ENCODE measurements at regions not wholly inside any gene's neighbourhood (a gene's known extent, or its start where the extent isn't known, plus 50 kb on each side); places are given as distances from the start of the nearest gene placed in this dataset.

GRCh38 chr13:72244788-72245187 lies 377.8 kb upstream of the DACH1 start:
- Histone ChIP-seq H2AFZ (ENCODE audit: low read depth, low read length) (no peak overlapping the region), H3K79me2 (replicated peaks; ENCODE audit: insufficient read depth, low read length) (no peaks in the 10 kb centered on the region)
- TF ChIP-seq TAF1 (IDR thresholded peaks at IDR 0.05; ENCODE audit: low read depth) (no peak), REST (IDR thresholded peaks at IDR 0.05; ENCODE audit: borderline replicate concordance) (no peak), SMC3 (conservative IDR thresholded peaks at IDR 0.05; ENCODE audit: poor library complexity) (no peak), CTCF (IDR thresholded peaks at IDR 0.05; ENCODE audit: poor library complexity, severe bottlenecking) (no peak), EZH2 (IDR thresholded peaks at IDR 0.05; ENCODE audit: borderline replicate concordance, insufficient read depth, low read length, poor library complexity, severe bottlenecking) (no peak), POLR2AphosphoS5 (IDR thresholded peaks at IDR 0.05) (no peak), EP300 (conservative IDR thresholded peaks at IDR 0.05; ENCODE audit: poor library complexity, severe bottlenecking) (no peak), MXI1 (conservative IDR thresholded peaks at IDR 0.05; ENCODE audit: poor library complexity, severe bottlenecking) (no peak), RAD21 (conservative IDR thresholded peaks at IDR 0.05) (no peak)

GRCh38 chr13:72230131-72230530 lies 363.1 kb upstream of the DACH1 start:
- no peak overlapping the region for H2AFZ ChIP-seq (ENCODE audit: low read depth, low read length)

More at GRCh38 chr13:72244788-72245187, 377.8 kb upstream of the DACH1 start:
- Histone ChIP-seq H3K9me3 (ENCODE audit: low read length) (no peaks in the 10 kb centered on the region), H3K4me3 (ENCODE audit: low read length) (no peak overlapping the region), H3K4me2 (ENCODE audit: low read length) (no peak overlapping the region), H3K27ac (ENCODE audit: low read length) (no peak overlapping the region), H3F3A (ENCODE audit: insufficient read depth, low read length, poor library complexity, severe bottlenecking) (no peaks in the 10 kb centered on the region), H3K9me2 (ENCODE audit: insufficient read depth, low read length) (no peaks in the 10 kb centered on the region), H3K36me3 (ENCODE audit: insufficient read depth, low read length) (no peaks in the 10 kb centered on the region), H3K9ac (ENCODE audit: low read length) (no peak overlapping the region), H4K20me1 (ENCODE audit: insufficient read depth) (no peaks in the 10 kb centered on the region), H3K27me3 (ENCODE audit: insufficient read depth, low read depth, low read length) (no peaks in the 10 kb centered on the region)

More at GRCh38 chr13:72230131-72230530, 363.1 kb upstream of the DACH1 start:
- no peak for TF ChIP-seq POLR2AphosphoS5 (IDR thresholded peaks at IDR 0.05)
- no peak for TF ChIP-seq RAD21 (conservative IDR thresholded peaks at IDR 0.05)
- TF ChIP-seq CTCF (IDR thresholded peaks at IDR 0.05; ENCODE audit: poor library complexity, severe bottlenecking): no peak
- TF ChIP-seq REST (IDR thresholded peaks at IDR 0.05; ENCODE audit: borderline replicate concordance): no peak
- TF ChIP-seq SMC3 (conservative IDR thresholded peaks at IDR 0.05; ENCODE audit: poor library complexity): no peak
- TF ChIP-seq MXI1 (conservative IDR thresholded peaks at IDR 0.05; ENCODE audit: poor library complexity, severe bottlenecking): no peak
- TF ChIP-seq TAF1 (IDR thresholded peaks at IDR 0.05; ENCODE audit: low read depth): no peak
- no peak for TF ChIP-seq EP300 (conservative IDR thresholded peaks at IDR 0.05; ENCODE audit: poor library complexity, severe bottlenecking)
- no peak for TF ChIP-seq EZH2 (IDR thresholded peaks at IDR 0.05; ENCODE audit: borderline replicate concordance, insufficient read depth, low read length, poor library complexity, severe bottlenecking)
- H3K4me2 ChIP-seq (ENCODE audit: low read length): no peak overlapping the region
- no peaks in the 10 kb centered on the region for H3K9me2 ChIP-seq (ENCODE audit: insufficient read depth, low read length)
- H3K4me3 ChIP-seq (ENCODE audit: low read length): no peak overlapping the region
- no peaks in the 10 kb centered on the region for H3K36me3 ChIP-seq (ENCODE audit: insufficient read depth, low read length)
- no peaks in the 10 kb centered on the region for H4K20me1 ChIP-seq (ENCODE audit: insufficient read depth)
- no peaks in the 10 kb centered on the region for H3K9me3 ChIP-seq (ENCODE audit: low read length)
- no peak overlapping the region for H3K9ac ChIP-seq (ENCODE audit: low read length)
- no peak overlapping the region for H3K27ac ChIP-seq (ENCODE audit: low read length)
- H3K79me2 ChIP-seq (replicated peaks; ENCODE audit: insufficient read depth, low read length): no peaks in the 10 kb centered on the region
- no peaks in the 10 kb centered on the region for H3F3A ChIP-seq (ENCODE audit: insufficient read depth, low read length, poor library complexity, severe bottlenecking)
- no peaks in the 10 kb centered on the region for H3K27me3 ChIP-seq (ENCODE audit: insufficient read depth, low read depth, low read length)

Data from neural cell (in vitro differentiated cells).